Ishikawa (cell line): ENCODE measurements at regions not wholly inside any gene's neighbourhood (a gene's known extent, or its start where the extent isn't known, plus 50 kb on each side); places are given as distances from the start of the nearest gene placed in this dataset.

Experiments
- CEBPB ChIP-seq: IDR thresholded peaks from 2 replicates; pipeline ENCODE4 v1.6.1; 2012
- CREB1 ChIP-seq: IDR thresholded peaks from 2 replicates; pipeline ENCODE4 v1.6.1; 2012; ENCODE audit warnings: low read depth
- EGR1 ChIP-seq: IDR thresholded peaks from 2 replicates; pipeline ENCODE4 v1.6.1; 2012
- EP300 ChIP-seq: IDR thresholded peaks from 2 replicates; pipeline ENCODE4 v1.6.1; 2012; ENCODE audit warnings: borderline replicate concordance
- FOXM1 ChIP-seq: IDR thresholded peaks from 2 replicates; pipeline ENCODE4 v1.6.1; 2012; ENCODE audit warnings: low read depth, borderline replicate concordance
- MAX ChIP-seq: IDR thresholded peaks from 2 replicates; pipeline ENCODE4 v1.6.1; 2012
- NFIC ChIP-seq: IDR thresholded peaks from 2 replicates; pipeline ENCODE4 v1.6.1; 2012
- RAD21 ChIP-seq: IDR thresholded peaks from 2 replicates; pipeline ENCODE4 v1.6.1; 2012; ENCODE audit warnings: low read depth
- REST ChIP-seq: IDR thresholded peaks from 2 replicates; pipeline ENCODE4 v1.6.1; 2012; ENCODE audit warnings: low read depth, mild to moderate bottlenecking
- TAF1 ChIP-seq: IDR thresholded peaks from 2 replicates; pipeline ENCODE4 v1.6.1; 2012; ENCODE audit warnings: low read depth, mild to moderate bottlenecking
- TCF12 ChIP-seq: IDR thresholded peaks from 2 replicates; pipeline ENCODE4 v1.6.1; 2012; ENCODE audit warnings: low read depth
- TEAD4 ChIP-seq: IDR thresholded peaks from 2 replicates; pipeline ENCODE4 v1.6.1; 2012
- USF1 ChIP-seq: IDR thresholded peaks from 2 replicates; pipeline ENCODE4 v1.6.1; 2012
- YY1 ChIP-seq: IDR thresholded peaks from 2 replicates; pipeline ENCODE4 v1.6.1; 2012; ENCODE audit warnings: low read depth
- ZBTB7A ChIP-seq: IDR thresholded peaks from 2 replicates; pipeline ENCODE4 v1.6.1; 2012; ENCODE audit warnings: low read depth

DNA sequence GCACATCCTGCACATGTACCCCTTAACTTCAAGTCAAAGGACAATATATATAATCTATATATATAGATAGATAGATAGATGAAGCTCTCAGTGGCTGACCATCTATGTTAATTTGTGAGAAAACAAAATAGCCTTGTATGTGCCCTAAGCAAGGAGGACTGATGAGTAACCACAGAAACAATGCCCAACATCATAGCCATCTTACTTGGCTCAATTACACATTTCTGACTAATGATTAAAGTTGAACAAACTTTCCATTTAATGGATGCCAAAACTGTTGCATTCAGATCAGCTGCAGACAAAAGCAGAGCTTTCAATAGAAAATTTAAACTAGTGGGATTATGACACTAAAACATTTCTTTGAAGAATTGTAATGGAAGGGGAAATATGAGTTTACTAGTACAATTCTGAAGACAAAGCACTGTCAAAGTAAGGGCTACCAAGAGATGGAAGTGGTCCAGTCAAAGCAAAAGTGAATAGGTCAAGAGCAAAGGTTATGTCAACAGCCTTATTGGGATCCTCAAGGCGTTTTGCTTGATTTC lies 1188.2 kb upstream of the RAG2 start:
- TF ChIP-seq CREB1, result no peak
- no peak for TF ChIP-seq EP300
- no peak for TF ChIP-seq CEBPB
- no peak for TF ChIP-seq TAF1
- TF ChIP-seq NFIC, result no peak
- TF ChIP-seq TCF12, result no peak
- TF ChIP-seq MAX, result no peak

GRCh38 chr11:37774441-37774840 lies 1176.4 kb upstream of the RAG2 start:
- TF ChIP-seq CREB1, result no peak
- no peak for TF ChIP-seq TAF1
- TF ChIP-seq MAX, result no peak
- no peak for TF ChIP-seq YY1
- no peak for TF ChIP-seq EGR1
- no peak for TF ChIP-seq FOXM1

GRCh38 chr11:37770145-37770544 lies 1172.1 kb upstream of the RAG2 start:
- TF ChIP-seq TEAD4, result no peak

DNA sequence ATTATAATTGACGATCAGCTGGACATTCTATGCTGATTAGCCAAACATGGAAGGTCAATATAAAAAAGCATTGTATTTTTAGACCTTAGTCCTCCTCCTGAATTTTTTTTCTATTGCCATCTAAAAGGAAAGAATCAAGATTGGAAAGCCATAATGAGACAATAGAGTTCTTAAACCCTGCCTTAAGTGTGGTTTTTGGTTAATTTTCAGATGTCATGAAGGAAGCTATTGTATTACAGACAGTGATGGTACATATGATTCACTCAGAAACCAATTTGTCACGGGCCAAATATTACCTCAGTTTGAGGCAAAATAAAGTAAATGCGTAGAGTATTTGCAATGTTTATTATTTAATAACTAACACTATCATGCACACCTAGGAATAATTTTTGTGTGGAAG lies 1164.0 kb upstream of the RAG2 start:
- TF ChIP-seq CEBPB, result no peak

GRCh38 chr11:37755521-37755920 lies 1157.5 kb upstream of the RAG2 start:
- TF ChIP-seq TEAD4, result no peak
- TF ChIP-seq CREB1, result no peak
- no peak for TF ChIP-seq EGR1
- TF ChIP-seq TCF12, result no peak
- no peak for TF ChIP-seq REST
- no peak for TF ChIP-seq YY1
- TF ChIP-seq USF1, result no peak
- no peak for TF ChIP-seq MAX

- TF ChIP-seq REST, result no peak
- no peak for TF ChIP-seq CREB1
- TF ChIP-seq ZBTB7A, result no peak
- TF ChIP-seq NFIC, result no peak
- TF ChIP-seq TEAD4, result no peak
- no peak for TF ChIP-seq FOXM1
- no peak for TF ChIP-seq RAD21
- TF ChIP-seq TCF12, result no peak
- TF ChIP-seq TAF1, result no peak
- TF ChIP-seq EP300, result no peak
- no peak for TF ChIP-seq EGR1
- TF ChIP-seq USF1, result no peak
- no peak for TF ChIP-seq YY1
- TF ChIP-seq MAX, result no peak
- no peak for TF ChIP-seq CEBPB
These were observed 1150.6 kb upstream of the RAG2 start for GRCh38 chr11:37748641-37749040.

DNA sequence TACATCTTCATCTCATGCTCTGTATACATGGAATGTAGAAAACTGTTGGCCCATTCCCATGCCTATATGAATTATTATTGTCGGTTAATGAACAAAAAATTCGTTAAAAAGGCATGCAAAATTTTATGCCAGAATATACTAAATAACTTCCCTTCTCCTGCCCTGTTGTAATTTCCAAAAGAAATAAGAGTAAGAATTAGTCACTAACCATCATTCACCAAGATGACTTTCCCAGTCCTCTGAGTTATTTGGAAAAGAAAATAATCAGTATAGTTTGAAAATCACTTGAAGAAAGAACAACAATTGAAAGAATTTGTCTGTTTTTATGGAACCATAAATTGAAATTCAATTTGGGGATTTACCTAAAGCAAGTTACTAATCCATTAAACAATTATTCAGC lies 1149.1 kb upstream of the RAG2 start:
- TF ChIP-seq TAF1, result no peak
- TF ChIP-seq USF1, result no peak
- TF ChIP-seq TEAD4, result no peak
- TF ChIP-seq ZBTB7A, result no peak
- TF ChIP-seq YY1, result no peak
- TF ChIP-seq EP300, result no peak
- no peak for TF ChIP-seq NFIC
- no peak for TF ChIP-seq EGR1
- TF ChIP-seq REST, result no peak
- TF ChIP-seq RAD21, result no peak
- TF ChIP-seq TCF12, result no peak
- TF ChIP-seq CREB1, result no peak
- TF ChIP-seq FOXM1, result no peak
- TF ChIP-seq CEBPB, result no peak
- TF ChIP-seq MAX, result no peak
